Iris pigment epithelial cell (primary cell): ENCODE measurements at regions not wholly inside any gene's neighbourhood (a gene's known extent, or its start where the extent isn't known, plus 50 kb on each side); places are given as distances from the start of the nearest gene placed in this dataset.
"Not testable (repeated sequence)": the region's sequence is repeated elsewhere in the genome, so short reads cannot be mapped to it uniquely, and the experiment has no call there.

Source experiments
- DNase-seq: peaks from one replicate; pipeline ENCODE4 v3.0.0-alpha.2; 2011; ENCODE audit warnings: low read depth

DNA sequence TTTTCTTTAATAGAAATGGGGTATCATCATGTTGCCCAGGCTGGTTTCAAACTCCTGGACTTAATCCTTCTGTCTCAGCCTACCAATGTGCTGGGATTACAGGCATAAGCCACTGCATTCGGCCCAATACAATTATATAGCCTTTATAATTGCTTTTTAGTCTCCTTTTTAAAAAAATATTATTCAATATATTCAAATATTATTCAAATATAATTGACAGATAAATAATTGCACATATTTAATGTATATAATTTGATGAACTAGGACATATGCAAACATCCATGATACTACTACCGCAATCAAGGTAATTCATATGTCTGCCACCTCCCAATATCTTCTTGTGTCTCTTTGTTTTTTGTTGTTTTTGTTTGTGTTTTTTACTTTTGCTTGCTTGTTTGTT is 894.2 kb upstream of the PTPRD start:
- no peak for DNase-seq

DNA sequence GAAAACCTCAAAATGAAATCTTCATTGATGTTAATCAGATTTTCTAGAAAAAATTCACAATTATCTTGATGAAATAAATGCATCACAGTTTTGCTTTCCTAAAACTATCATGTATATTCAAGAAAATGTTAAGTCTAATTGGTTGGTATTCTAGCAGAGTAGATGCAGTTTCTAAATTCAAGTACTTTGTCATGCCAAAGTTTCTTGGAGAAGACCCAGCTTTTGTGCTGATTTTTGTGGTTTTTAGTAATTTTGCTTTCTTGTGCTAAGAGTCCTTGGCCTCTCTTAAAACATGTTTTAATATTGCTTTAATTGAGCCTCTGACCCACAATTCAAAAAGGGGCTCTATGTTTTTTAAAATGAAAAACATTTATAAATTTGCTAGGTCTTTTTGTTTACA is 924.8 kb upstream of the PTPRD start:
- no peak for DNase-seq

DNA sequence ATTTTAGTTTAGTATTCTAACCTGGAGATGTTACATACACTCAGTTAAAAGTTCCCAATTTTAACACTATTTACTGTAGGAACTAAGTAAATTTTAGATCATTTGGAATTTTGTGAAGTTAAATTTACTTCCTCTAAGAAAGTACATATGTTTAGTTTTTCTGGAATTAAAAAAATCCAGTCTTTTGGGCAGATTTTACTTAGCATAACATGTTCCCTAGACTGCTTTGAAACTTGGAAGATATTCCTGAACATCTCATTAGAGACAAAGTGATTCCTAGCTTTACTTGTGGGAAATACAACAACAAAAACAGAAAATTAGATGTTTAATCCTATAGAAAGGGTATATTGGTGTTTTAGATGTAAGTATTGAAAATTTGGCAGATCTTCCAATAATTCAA is 930.0 kb upstream of the PTPRD start:
- DNase-seq: no peak

DNA sequence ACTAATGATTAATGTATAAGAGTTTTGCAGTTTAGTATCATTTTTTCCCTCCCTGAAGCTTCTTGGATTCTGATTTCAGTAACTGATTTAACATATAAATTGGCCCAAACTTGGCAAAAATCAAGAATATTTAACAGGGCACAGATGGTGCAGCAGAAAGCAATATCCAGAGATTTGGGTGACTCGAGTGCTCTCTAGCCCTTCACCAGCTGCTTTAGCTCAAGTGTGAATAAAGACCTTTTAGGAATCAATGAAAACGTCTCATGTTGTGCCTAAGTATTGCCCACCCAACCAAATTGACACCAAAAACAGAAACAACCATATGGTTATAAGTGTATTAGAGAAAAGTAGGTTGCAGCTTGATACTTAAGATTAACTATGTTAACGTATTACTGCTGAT is 933.4 kb upstream of the PTPRD start:
- no peak for DNase-seq

DNA sequence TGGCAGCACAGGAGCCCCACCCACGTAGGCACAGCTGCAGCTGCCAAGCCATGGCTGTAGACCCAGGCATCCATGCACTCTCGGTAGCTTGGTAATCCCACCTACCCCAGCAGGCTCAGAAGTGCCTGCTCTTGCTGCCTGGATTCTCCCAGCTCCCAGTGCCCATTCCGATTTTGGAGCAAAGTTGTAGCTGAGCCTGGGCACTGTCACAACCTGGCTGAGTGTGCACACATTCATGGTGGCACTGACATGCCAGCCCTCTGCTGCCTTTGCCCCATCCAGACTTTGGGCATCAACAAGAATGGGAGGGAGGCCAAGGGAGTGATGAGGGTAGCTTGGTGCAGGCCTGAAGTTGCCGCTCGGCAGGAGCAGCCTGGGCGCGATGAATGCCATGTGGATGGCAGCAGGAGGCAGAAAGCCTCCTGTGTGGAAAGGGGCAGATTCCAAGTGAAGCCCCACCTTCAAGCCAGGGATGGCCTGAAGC is 936.6 kb upstream of the PTPRD start:
- no peak for DNase-seq

DNA sequence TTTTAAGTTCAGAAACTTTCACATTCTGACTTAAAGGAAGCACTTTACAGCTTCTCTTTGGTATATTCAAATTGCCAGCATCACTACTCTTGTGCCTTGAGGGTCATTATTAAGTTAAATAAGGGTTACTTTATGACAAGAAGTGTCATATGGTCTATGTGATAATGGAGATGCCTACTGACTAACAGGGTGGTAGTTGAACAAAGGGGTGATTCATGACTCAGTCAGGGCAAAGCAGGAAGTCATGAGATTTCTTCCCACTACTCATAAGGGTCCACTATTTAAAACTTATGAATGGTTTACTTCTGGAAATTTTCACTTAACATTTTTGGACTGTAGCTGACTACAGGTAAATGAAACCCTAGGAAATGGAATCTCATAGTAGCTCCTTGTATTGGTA is 938.3 kb upstream of the PTPRD start:
- no peak for DNase-seq

DNA sequence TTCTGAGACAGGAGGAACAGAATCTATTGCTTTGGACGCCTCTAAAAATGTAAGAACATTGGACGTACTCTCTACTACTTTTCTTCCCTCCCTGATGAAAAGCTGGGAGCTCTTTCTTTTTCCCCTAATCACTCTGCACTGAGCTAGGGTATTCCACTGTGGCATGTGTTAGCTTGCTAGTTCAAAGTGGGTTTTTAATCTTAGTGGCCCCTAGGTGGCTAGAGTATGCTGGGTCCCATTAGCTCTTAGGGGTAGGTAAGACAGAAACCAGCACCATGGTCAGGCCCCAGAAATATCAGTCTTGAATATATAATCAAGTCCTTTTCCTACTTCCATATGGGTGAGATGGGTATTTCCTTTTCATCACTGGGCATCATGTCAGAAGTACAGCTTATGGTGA is 945.2 kb upstream of the PTPRD start:
- DNase-seq: no peak

DNA sequence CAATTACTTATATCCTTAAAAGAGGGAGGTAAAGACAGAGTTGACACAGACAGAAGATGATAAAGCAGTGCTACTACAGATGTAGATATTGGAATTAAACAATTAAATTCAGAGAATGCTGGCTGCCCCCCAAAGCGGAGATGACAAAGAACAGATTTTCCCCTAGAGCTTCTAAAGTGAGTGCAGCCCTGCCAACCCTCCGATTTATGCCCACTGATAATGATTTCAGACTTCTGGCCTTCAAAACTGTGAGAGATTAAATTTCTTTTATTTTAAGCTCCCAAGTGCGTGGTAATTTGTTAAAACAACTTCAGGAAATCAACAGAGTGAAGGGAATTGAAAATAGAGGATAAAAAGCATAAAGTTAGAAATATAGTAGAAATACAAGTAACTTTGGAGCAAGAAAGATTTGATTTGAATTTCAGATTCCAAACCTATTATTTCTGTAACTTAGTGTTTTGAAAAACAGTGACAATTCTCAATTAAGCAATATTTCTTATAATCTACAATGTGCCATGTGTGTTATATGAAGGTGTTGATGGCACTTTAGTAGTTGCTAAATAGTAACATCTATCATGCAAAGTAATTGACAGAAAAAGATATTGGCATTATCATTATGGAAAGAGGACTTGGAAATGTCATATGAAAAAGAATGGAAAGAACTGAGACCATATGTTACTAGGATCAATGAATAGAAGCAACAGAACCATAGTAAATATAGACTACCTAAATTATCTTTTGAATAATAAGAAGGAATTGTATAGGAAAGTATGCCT is 946.4 kb upstream of the PTPRD start:
- no peak for DNase-seq

DNA sequence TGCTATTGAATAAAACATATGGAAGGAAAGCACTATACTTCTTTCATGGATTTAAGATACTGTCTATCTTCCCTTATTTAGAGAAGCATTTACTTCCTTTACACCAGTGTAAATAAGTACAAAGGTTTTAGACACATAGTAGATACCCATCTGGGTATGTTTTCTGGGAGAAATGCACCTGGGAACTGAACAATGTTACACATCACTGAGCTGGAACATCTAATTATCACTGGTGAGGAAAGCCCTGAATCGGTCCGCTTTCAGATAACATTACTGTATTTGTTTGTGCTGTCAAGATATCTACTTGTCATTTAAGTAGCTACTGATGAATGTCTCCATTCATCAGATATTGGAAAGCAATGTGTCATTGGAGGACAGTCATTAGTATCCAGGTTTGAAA is 964.7 kb upstream of the PTPRD start:
- DNase-seq: no peak

DNA sequence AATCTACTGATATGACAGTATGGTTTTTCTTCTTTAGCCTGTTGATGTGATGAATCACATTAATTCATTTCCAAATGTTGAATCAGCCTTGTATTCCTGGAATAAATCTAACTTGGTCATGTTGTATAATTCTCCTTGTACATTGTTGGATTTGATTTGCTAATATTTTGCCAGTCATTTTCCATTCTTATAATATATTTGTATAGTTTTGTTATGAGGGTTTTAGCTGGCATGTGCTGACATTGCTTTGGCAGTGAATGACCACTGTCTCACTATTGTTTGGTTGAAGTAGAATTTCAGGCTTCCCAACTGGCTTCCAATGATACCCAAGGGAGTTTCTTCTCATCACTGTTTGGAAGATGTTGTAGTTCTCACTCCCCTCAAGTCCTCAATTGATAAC is 983.0 kb upstream of the PTPRD start:
- no peak for DNase-seq

DNA sequence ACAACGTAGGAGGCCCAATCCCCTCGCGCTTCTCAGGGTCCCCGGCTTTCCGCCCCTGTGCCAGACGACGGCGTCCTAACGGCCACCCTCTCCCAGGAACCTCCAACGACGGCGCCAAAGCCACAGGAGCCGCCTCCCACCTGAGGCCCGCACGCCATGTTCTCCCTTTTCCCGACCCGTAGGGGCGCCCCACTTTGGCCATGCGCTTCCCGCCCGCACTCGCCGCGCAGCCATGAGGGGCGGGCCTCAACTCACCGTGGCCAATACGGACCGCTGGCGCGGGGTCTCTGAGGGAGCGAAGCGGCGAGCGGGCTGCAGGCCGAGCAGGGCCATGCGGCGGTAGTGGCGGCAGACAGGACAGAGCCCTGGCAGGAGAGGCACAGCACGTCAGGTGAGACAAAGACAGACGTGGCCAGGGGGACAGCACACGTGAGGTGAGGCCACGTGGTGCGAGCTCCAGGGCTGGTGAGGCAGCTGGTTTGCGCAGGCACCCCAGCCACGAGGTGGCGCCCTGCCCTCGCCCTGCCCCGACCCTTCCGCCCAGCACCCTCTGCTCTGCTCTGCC is 1005.5 kb upstream of the PTPRD start:
- no peak for DNase-seq

DNA sequence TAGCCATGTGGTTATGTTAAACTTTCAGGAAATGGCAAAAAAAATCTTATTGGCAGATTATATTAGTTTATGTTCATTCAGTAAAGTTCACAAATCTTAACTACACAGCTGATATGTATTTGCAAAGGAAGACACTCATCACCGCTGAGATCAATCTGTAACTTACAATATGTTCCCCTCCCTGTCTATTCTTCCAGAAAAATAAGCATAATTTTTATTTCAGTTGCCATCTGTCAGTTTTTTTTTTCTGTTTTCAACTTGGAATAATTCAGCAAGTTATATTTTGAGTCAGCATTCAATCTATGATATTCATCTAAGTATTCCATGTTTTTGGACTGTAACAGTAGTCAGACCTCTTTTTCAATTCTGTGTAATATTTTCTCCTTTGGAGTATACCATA is 1019.9 kb upstream of the PTPRD start:
- no peak for DNase-seq

DNA sequence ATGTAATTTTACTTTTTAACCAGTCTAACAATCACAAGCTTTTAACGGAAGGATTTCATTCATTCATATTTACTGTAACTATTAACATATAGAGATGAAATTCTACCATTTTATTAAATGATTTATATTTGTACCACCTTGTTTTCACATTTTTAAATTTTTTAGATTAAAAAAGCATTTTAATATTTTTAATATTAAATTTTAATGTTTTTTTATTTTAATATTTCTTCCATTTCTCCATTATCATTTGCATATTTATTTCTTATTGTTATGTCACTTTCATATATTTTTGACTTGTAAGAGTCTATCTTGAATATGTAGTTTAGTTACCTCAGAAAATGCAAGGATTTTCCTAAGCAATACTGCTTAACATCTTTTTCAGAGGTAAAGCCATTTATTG is 1034.0 kb upstream of the PTPRD start:
- DNase-seq: no peak

DNA sequence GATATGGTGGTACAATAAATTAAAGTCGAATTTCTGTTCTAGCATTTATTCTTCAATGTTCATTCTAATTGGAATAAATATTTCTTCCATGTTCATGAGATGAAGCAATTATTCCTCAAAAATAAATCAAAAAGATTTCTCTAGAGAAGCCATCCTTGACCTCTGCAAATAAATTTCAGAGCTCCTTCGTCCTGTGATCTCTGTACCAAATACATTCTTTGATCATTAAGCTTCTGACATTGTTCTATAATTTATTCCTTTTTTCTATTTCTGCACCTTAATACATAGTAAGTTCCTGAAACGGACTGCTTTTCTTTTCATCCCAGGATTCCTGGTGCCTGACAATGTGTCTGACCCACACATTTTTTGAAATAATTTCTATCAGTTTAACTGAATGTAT is 1039.3 kb upstream of the TYRP1 start:
- no peak for DNase-seq

DNA sequence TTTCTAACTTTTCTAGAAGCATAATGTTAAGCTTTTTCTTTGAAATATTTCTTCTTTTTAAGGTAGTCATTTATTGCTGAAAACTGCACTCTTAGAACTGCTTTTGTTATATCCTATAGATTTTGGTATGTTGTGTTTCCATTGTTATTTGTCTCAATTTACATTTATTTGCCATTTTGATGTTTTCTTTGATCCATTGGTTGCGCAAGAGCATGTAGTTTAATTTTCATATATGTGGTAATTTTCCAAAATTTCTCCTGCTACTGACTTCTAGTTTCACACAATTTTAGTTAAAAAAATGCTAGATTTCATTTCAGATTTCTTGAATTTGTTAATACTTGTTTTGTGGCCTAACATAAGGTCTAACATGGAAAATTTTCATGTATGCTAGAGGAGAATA is 1029.3 kb upstream of the TYRP1 start:
- no peak for DNase-seq

DNA sequence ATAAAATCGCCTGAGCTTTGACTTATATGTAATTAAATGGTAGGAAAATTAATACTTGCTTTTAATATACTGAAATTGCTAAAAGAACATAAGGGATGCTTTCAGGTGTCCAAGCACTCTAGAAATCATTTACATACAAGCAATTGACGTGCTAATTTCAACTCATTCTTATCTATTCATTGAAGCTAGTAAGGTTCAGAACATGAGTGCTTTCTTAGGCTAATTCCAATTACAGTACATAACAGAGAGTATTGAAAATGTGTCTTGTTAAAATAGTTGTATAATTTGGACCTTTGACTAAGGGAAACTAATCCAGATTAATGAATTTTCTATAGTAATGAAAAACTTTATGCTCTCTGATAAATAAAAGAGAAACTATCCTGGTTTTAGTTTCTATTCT is 1016.4 kb upstream of the TYRP1 start:
- DNase-seq: no peak

DNA sequence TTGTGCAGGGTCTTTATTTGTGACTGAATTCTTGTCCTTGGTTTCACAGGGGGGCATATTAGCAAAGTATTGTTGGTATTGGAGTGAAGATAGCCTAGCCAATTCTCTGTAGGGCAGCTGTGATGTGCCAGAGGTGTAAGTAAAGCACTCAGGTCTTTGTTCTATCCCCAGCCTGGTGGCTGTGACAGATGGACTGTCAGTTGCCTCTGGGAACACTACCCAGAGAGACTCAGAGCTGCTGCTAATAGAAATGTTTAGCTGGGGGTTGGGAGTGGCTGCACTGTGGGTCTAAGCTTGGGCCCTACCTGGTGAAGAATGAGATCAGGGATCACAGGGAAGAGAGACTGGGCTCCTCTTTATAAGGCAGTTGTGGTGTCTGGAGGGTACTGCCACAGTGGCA is 1006.5 kb upstream of the TYRP1 start:
- DNase-seq: no peak

DNA sequence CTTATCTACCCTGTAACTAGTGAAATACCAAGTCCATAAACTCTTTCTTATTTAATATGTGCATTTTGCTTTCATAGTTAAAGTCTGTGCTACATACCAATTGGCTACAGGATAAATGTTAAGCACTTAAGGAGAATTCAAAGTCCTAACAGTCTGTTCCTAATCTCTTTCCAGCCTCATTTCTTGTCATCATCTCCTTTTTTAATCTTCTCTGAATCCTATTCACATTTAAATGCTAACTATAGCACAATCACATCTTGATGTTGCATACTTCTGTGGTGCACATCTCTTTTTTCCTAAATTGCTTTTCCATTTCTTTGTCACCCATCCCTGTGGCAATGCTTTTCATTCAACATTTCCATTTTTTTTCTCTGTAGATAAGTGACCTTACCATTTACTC is 996.1 kb upstream of the TYRP1 start:
- no peak for DNase-seq

DNA sequence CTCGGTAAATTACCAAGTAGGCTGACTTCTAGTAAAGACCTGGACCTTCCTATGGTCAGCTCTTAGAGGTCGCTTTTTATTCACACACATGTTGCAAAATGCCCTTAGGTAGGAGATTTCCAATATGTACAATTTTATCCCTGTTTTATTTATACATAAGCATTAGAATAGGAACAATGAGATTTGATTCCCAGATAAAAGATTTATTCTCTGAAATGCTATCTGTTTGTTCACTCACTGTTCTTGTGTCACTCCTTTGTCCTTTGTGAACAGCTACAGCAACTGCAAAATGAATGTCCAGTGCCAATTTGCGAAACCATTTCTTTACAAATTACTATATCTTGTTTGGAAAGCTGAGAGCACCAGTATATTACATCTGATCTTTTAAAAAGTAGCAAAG is 991.5 kb upstream of the TYRP1 start:
- no peak for DNase-seq

DNA sequence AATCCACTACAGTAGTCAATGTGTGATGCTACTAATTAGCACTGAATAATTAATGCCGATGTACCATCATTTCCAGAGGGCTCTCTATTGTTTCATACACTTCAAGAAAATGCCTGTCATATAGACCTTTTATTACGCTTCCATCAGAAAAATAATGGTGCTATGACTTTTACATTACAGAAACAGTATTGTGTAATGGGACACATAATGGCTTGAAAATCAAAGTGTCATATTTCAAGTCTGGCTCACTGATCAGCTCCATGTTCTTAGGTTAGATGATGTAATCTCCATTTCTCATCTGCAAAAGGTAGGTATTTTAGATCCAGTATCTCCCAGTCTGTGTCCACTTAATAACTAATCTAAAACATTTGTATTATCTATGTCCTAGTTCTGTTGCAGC is 990.6 kb upstream of the TYRP1 start:
- DNase-seq: peak; percentile 1

DNA sequence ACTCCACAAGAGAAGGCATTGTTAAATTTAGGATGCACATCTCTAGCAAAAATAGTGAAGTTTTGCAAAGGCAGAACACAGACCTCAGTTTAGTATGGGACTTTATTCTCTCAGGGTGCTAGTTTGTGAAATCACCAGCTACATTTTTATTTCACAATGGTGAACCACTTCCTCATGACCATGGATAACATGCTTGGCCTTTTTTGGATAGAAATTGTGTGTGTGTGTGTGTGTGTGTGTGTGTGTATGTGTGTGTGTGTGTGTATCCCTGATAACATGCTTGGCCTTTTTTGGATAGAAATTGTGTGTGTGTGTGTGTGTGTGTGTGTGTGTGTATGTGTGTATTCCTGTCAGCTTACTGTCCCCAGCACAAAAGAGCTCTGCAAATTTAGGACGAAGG is 989.0 kb upstream of the TYRP1 start:
- DNase-seq: not testable (repeated sequence)

DNA sequence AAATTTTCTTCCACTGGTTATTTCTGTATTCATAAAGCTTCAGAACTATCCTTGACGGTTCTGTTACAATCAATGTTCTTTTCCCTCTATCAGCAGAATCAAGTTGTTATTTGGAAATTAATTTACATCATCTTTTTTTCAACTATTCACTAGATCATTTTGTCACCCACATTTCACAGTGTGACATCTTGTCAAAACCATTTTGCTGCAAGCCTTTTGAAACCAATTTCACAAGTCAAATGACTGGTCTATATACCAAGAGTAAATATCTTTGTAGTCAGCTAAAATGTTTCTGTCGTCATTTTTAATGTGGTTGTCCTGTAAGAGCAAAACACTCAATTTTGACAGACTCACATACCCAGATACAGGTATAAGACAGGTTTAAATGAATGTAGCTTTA is 984.3 kb upstream of the TYRP1 start:
- no peak for DNase-seq

DNA sequence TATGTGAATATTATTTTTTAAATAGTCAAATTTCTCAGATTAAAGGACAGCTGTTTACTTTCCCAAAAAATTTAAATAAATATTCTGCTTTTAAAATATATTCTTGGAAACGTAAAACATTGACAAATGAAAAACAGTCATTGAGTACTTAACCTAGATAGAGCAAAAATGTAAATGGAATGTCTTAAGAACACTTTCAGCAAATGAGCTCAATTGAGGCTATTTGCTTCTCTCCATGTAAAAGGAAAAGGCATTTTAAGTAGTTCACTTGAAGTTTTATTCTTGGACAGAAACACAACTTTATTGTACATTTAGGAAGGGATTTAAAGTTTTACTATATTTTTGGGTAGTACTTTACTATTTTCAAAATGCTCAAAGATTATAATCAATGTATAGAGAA is 983.6 kb upstream of the TYRP1 start:
- no peak for DNase-seq

DNA sequence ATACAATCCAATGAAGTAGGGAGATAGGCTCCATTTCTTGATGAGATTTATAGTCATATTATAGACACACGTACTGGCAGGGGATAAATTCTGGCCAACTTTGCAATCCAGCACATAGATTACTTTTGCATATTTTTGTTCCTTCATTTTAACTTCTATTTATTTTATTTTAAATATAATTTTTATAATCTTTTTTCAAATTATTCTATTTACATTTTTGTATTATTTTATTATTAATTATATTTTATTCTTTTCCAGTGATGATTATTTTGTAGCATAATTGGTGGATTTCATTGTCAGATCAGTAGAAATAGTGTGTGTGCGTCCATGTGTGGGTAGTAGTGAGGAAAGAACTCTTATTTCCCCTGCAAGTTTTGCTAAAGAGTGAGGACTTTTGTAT is 980.1 kb upstream of the TYRP1 start:
- DNase-seq: no peak
